ENCODE measurements at regions not wholly inside any gene's neighbourhood (a gene's known extent, or its start where the extent isn't known, plus 50 kb on each side); places are given as distances from the start of the nearest gene placed in this dataset.

DNA sequence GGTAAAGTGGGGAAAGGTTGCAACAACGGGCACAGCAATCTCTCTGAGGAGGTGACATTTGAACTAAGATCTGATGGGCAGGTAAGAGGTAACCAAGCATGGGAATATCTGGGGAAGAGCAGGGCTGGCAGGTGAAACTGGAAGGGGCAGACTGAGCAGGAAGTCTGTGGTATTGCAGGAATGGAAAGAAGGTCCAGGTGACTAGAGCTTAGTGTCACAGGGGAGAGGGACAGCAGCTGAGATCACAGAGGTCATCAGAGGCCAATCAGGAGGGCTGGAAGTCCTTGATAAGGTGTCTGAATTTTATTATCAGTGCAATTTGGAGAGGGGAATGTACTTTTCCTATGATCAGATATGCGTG, 73.3 kb upstream of the DHX40 start:
- Histone ChIP-seq H3T11ph (ENCODE audit: low read length) (no peak overlapping the region), H4K5ac (ENCODE audit: insufficient read length, low read depth, low read length) (no peak overlapping the region), H3K27ac (ENCODE audit: insufficient read length, low read depth, low read length) (no peak overlapping the region), H3K4me2 (ENCODE audit: insufficient read depth, insufficient read length, low read length) (no peak overlapping the region), H3K4ac (ENCODE audit: low read depth, low read length) (no peak overlapping the region), H3K79me2 (ENCODE audit: insufficient read depth, low read length) (no peaks in the 10 kb centered on the region), H3K18ac (ENCODE audit: insufficient read length, low read depth, low read length) (no peak overlapping the region), H2AK5ac (ENCODE audit: insufficient read length, low read length) (no peak overlapping the region), H2BK120ac (ENCODE audit: low read depth, low read length, poor library complexity, severe bottlenecking) (no peak overlapping the region), H3K27me3 (ENCODE audit: insufficient read depth, low read length) (no peaks in the 10 kb centered on the region), H3K4me1 (ENCODE audit: insufficient read depth, low read length) (no peaks in the 10 kb centered on the region), H4K20me1 (ENCODE audit: control insufficient read depth, insufficient read depth, insufficient read length) (no peaks in the 10 kb centered on the region), H3K23ac (ENCODE audit: insufficient read length, low read depth, low read length) (no peak overlapping the region), H3K79me1 (ENCODE audit: insufficient read depth, low read depth, low read length, poor library complexity, severe bottlenecking) (no peaks in the 10 kb centered on the region), H3K23me2 (ENCODE audit: insufficient read length, low read depth, low read length, poor library complexity, severe bottlenecking) (no peaks in the 10 kb centered on the region), H2BK5ac (ENCODE audit: insufficient read length, low read length) (no peak overlapping the region), H4K91ac (ENCODE audit: insufficient read length, low read depth, low read length) (no peak overlapping the region), H4K8ac (replicated peaks; ENCODE audit: insufficient read length, low read depth, low read length) (no peak overlapping the region), H2AFZ (ENCODE audit: low read length) (no peak overlapping the region), H2BK12ac (ENCODE audit: insufficient read length, low read depth, low read length) (no peak overlapping the region), H2BK20ac (ENCODE audit: low read depth, low read length, poor library complexity, severe bottlenecking) (no peak overlapping the region), H3K14ac (ENCODE audit: insufficient read depth, low read length) (no peak overlapping the region), H3K9me3 (ENCODE audit: control insufficient read depth, low read depth, low read length) (no peaks in the 10 kb centered on the region), H2BK15ac (ENCODE audit: low read depth, low read length) (no peak overlapping the region), H3K56ac (ENCODE audit: insufficient read length, low read depth, low read length) (no peak overlapping the region), H3K9ac (ENCODE audit: extremely low read depth, insufficient read length, low read length) (no peak overlapping the region)
- Mint-ChIP-seq H3K27me3 (ENCODE audit: low read depth) (peaks cover 8% of the 10 kb centered on the region), H3K27ac (no peak overlapping the region), H3K36me3 (ENCODE audit: insufficient read depth in 1 of 3, low read depth in 3 of 3) (no peaks in the 10 kb centered on the region), H3K9me3 (no peaks in the 10 kb centered on the region; a peak in 1 of 5 replicates), H3K4me1 (0 out of 4 replicates have a peak, but pooled peaks cover 0 to 2% of the 10 kb centered on the region in 2 experiments), H3K4me3 (no peak overlapping the region)
- no peak for DNase-seq
- TF ChIP-seq, protein P1, sequence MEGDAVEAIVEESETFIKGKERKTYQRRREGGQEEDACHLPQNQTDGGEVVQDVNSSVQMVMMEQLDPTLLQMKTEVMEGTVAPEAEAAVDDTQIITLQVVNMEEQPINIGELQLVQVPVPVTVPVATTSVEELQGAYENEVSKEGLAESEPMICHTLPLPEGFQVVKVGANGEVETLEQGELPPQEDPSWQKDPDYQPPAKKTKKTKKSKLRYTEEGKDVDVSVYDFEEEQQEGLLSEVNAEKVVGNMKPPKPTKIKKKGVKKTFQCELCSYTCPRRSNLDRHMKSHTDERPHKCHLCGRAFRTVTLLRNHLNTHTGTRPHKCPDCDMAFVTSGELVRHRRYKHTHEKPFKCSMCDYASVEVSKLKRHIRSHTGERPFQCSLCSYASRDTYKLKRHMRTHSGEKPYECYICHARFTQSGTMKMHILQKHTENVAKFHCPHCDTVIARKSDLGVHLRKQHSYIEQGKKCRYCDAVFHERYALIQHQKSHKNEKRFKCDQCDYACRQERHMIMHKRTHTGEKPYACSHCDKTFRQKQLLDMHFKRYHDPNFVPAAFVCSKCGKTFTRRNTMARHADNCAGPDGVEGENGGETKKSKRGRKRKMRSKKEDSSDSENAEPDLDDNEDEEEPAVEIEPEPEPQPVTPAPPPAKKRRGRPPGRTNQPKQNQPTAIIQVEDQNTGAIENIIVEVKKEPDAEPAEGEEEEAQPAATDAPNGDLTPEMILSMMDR (conservative IDR thresholded peaks at IDR 0.05): no peak
- no CpG with 5 or more reads among the region's 2 CpGs for WGBS (ENCODE audit: extremely low coverage, insufficient read length, low lambda C conversion rate)
